ENCODE measurements at regions not wholly inside any gene's neighbourhood (a gene's known extent, or its start where the extent isn't known, plus 50 kb on each side); places are given as distances from the start of the nearest gene placed in this dataset.

DNA sequence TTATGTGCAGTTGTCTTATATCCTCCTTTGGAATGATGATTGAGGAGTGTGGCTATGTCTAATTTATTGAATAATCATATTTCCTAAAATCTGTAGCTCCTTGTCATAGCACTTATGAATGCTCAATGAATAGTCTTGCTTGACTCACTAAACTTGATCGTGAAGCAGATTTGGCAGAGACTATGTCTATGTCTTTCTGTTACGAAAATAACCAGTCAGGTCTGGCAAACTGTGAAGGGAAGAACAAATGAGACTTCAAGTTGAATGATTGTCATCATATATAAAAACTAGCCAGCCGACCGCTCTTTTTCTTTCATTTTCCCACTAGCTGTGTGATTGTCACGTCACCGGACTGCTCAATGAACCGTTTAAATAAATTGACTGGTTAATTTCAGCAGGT is 1303.9 kb upstream of the GJE1 start:
- TF ChIP-seq CTCF (IDR thresholded peaks at IDR 0.05; ENCODE audit: poor library complexity, severe bottlenecking) (no peak), SMC3 (conservative IDR thresholded peaks at IDR 0.05; ENCODE audit: poor library complexity) (no peak), EZH2 (IDR thresholded peaks at IDR 0.05; ENCODE audit: borderline replicate concordance, insufficient read depth, low read length, poor library complexity, severe bottlenecking) (no peak), RAD21 (conservative IDR thresholded peaks at IDR 0.05) (no peak), MXI1 (conservative IDR thresholded peaks at IDR 0.05; ENCODE audit: poor library complexity, severe bottlenecking) (no peak), POLR2AphosphoS5 (IDR thresholded peaks at IDR 0.05) (no peak), EP300 (conservative IDR thresholded peaks at IDR 0.05; ENCODE audit: poor library complexity, severe bottlenecking) (no peak), TAF1 (IDR thresholded peaks at IDR 0.05; ENCODE audit: low read depth) (no peak)
- TF ChIP-seq, protein P1, sequence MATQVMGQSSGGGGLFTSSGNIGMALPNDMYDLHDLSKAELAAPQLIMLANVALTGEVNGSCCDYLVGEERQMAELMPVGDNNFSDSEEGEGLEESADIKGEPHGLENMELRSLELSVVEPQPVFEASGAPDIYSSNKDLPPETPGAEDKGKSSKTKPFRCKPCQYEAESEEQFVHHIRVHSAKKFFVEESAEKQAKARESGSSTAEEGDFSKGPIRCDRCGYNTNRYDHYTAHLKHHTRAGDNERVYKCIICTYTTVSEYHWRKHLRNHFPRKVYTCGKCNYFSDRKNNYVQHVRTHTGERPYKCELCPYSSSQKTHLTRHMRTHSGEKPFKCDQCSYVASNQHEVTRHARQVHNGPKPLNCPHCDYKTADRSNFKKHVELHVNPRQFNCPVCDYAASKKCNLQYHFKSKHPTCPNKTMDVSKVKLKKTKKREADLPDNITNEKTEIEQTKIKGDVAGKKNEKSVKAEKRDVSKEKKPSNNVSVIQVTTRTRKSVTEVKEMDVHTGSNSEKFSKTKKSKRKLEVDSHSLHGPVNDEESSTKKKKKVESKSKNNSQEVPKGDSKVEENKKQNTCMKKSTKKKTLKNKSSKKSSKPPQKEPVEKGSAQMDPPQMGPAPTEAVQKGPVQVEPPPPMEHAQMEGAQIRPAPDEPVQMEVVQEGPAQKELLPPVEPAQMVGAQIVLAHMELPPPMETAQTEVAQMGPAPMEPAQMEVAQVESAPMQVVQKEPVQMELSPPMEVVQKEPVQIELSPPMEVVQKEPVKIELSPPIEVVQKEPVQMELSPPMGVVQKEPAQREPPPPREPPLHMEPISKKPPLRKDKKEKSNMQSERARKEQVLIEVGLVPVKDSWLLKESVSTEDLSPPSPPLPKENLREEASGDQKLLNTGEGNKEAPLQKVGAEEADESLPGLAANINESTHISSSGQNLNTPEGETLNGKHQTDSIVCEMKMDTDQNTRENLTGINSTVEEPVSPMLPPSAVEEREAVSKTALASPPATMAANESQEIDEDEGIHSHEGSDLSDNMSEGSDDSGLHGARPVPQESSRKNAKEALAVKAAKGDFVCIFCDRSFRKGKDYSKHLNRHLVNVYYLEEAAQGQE (IDR thresholded peaks at IDR 0.05; ENCODE audit: borderline replicate concordance), result no peak
- H3K36me3 ChIP-seq (ENCODE audit: insufficient read depth, low read length), result no peaks in the 10 kb centered on the region
- H3K4me3 ChIP-seq (ENCODE audit: low read length), result no peak overlapping the region
- no peak overlapping the region for H3K9ac ChIP-seq (ENCODE audit: low read length)
- H4K20me1 ChIP-seq (ENCODE audit: insufficient read depth), result no peaks in the 10 kb centered on the region
- H3K9me2 ChIP-seq (ENCODE audit: insufficient read depth, low read length), result no peaks in the 10 kb centered on the region
- H3F3A ChIP-seq (ENCODE audit: insufficient read depth, low read length, poor library complexity, severe bottlenecking), result no peaks in the 10 kb centered on the region
- H3K27me3 ChIP-seq (ENCODE audit: insufficient read depth, low read depth, low read length), result no peaks in the 10 kb centered on the region
- H2AFZ ChIP-seq (ENCODE audit: low read depth, low read length), result no peak overlapping the region
- H3K27ac ChIP-seq (ENCODE audit: low read length), result no peak overlapping the region
- no peak overlapping the region for H3K4me2 ChIP-seq (ENCODE audit: low read length)
- H3K79me2 ChIP-seq (replicated peaks; ENCODE audit: insufficient read depth, low read length), result no peaks in the 10 kb centered on the region
- no peaks in the 10 kb centered on the region for H3K9me3 ChIP-seq (ENCODE audit: low read length)

GRCh38 chr6:140827593-140827992 is 1305.1 kb upstream of the GJE1 start:
- Histone ChIP-seq H3K27ac (ENCODE audit: low read length) (no peak overlapping the region), H3K4me2 (ENCODE audit: low read length) (no peak overlapping the region), H3K9me3 (ENCODE audit: low read length) (no peaks in the 10 kb centered on the region), H3K9me2 (ENCODE audit: insufficient read depth, low read length) (no peaks in the 10 kb centered on the region), H3K9ac (ENCODE audit: low read length) (no peak overlapping the region), H3K27me3 (ENCODE audit: insufficient read depth, low read depth, low read length) (no peaks in the 10 kb centered on the region), H2AFZ (ENCODE audit: low read depth, low read length) (no peak overlapping the region), H3F3A (ENCODE audit: insufficient read depth, low read length, poor library complexity, severe bottlenecking) (no peaks in the 10 kb centered on the region), H3K79me2 (replicated peaks; ENCODE audit: insufficient read depth, low read length) (no peaks in the 10 kb centered on the region), H3K36me3 (ENCODE audit: insufficient read depth, low read length) (no peaks in the 10 kb centered on the region), H3K4me3 (ENCODE audit: low read length) (no peak overlapping the region), H4K20me1 (ENCODE audit: insufficient read depth) (no peaks in the 10 kb centered on the region)
- TF ChIP-seq RAD21 (conservative IDR thresholded peaks at IDR 0.05) (no peak), EP300 (conservative IDR thresholded peaks at IDR 0.05; ENCODE audit: poor library complexity, severe bottlenecking) (no peak), EZH2 (IDR thresholded peaks at IDR 0.05; ENCODE audit: borderline replicate concordance, insufficient read depth, low read length, poor library complexity, severe bottlenecking) (no peak), CTCF (IDR thresholded peaks at IDR 0.05; ENCODE audit: poor library complexity, severe bottlenecking) (no peak), TAF1 (IDR thresholded peaks at IDR 0.05; ENCODE audit: low read depth) (no peak)
- TF ChIP-seq, protein P1 (IDR thresholded peaks at IDR 0.05; ENCODE audit: borderline replicate concordance), result no peak

Measured in neural cell (in vitro differentiated cells).